Caco-2 (cell line): ENCODE measurements at regions not wholly inside any gene's neighbourhood (a gene's known extent, or its start where the extent isn't known, plus 50 kb on each side); places are given as distances from the start of the nearest gene placed in this dataset.

Experiments used
- BruUV-seq: library from RNA; stranded (reverse); fragments of 400-500 nt; replicated peaks from 2 replicates; lab custom pipeline; 2021; lab: Mats Ljungman, UMichigan
- CTCF ChIA-PET: fragments of 300-600 bp; sonication (Branson Sonifier 250); formaldehyde crosslinking; loops from one replicate; lab custom pipeline; 2022; ENCODE audit warnings: antibody characterized with exemption; lab: Charles Lee
- POLR2A ChIA-PET: fragments of 300-600 bp; sonication (Branson Sonifier 250); formaldehyde crosslinking; loops from one replicate; lab custom pipeline; 2022; ENCODE audit warnings: antibody characterized with exemption; lab: Charles Lee
- DNase-seq, 2 experiments: peaks; one replicate each; pipeline versions ENCODE4 v3.0.0 to v3.0.0-alpha.2; 2020 to 2022
- H3K27me3 ChIP-seq: replicated peaks from 2 replicates; pipeline ENCODE4 v1.6.0; 2011; ENCODE audit warnings: low read length; ENCODE audit not compliant: control insufficient read depth, insufficient read depth
- H3K36me3 ChIP-seq: 2 replicates; pipeline ENCODE4 v1.5.1; 2011; ENCODE audit warnings: low read length; ENCODE audit not compliant: control insufficient read depth, insufficient read depth
- H3K4me1 ChIP-seq: fragments of 250-450 bp; sonication (Bioruptor Pico); 2 replicates; pipeline ENCODE4 v1.5.1; 2020; ENCODE audit warnings: mild to moderate bottlenecking
- H3K4me3 ChIP-seq: 2 replicates; pipeline ENCODE4 v1.5.1; 2011; ENCODE audit warnings: low read depth, mild to moderate bottlenecking, control low read depth, low read length
- H3K9me3 ChIP-seq: fragments of 250-450 bp; sonication (Bioruptor Pico); 2 replicates; pipeline ENCODE4 v1.5.1; 2020; ENCODE audit warnings: mild to moderate bottlenecking, moderate library complexity
- H3K27ac Mint-ChIP-seq: one replicate; pipeline ENCODE4 v1.8.0; 2022; ENCODE audit warnings: mixed read lengths; ENCODE audit not compliant: unreplicated experiment
- H3K27me3 Mint-ChIP-seq: one replicate; pipeline ENCODE4 v1.8.0; 2022; ENCODE audit warnings: mixed read lengths; ENCODE audit not compliant: insufficient read depth, unreplicated experiment
- H3K36me3 Mint-ChIP-seq: one replicate; pipeline ENCODE4 v1.8.0; 2022; ENCODE audit warnings: mild to moderate bottlenecking, mixed read lengths; ENCODE audit not compliant: insufficient read depth, unreplicated experiment
- H3K4me1 Mint-ChIP-seq: one replicate; pipeline ENCODE4 v1.8.0; 2022; ENCODE audit warnings: low read depth, mixed read lengths; ENCODE audit not compliant: unreplicated experiment
- H3K4me3 Mint-ChIP-seq: one replicate; pipeline ENCODE4 v1.8.0; 2022; ENCODE audit warnings: mild to moderate bottlenecking, moderate library complexity, mixed read lengths; ENCODE audit not compliant: unreplicated experiment
- H3K9me3 Mint-ChIP-seq: one replicate; pipeline ENCODE4 v1.8.0; 2022; ENCODE audit warnings: mixed read lengths; ENCODE audit not compliant: unreplicated experiment
- intact Hi-C: fragments of 100-400 bp; cut with micrococcal nuclease; formaldehyde crosslinking; loops from one replicate; pipeline ENCODE4 v1.10.0; 2022; ENCODE audit not compliant: unreplicated experiment
- TF ChIP-seq, protein P1 (sequence below), 2 experiments: fragments of 200-600 bp in 1 of 2; IDR thresholded peaks; 1 replicate in 1 of 2; 2 replicates in 1 of 2; pipeline versions ENCODE4 v1.5.1 to v1.8.0; 2011 to 2022; ENCODE audit warnings: antibody characterized with exemption in 1 of 2, control low read depth in 1 of 2, inconsistent platforms in 1 of 2, low read depth in 1 of 2, low read length in 1 of 2, mild to moderate bottlenecking in 1 of 2, moderate library complexity in 1 of 2; ENCODE audit not compliant: insufficient read depth in 1 of 2, severe bottlenecking in 1 of 2, unreplicated experiment in 1 of 2

DNA sequence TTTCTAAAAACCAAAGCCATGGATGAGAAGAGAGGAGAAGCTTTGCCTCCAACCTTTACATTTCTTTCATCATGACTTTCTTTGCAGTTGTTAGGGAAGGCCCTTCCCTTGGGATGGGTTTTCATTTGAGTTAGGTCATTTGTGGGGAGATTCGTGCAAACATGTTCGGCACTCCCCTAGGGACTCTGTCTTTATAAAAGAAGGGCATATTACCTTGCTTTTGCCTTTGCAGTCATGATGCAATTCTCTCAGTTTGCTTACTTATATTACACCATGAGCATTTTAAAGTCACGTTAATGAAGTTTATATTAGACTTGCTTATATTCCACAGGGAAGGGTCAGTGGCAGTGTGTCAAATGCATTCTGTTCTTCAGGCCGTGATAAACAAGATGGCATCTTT is 289.3 kb upstream of the WWC1 start:
- DNase-seq = no peak
- Mint-ChIP-seq H3K4me1 (peaks cover 6% of the 10 kb centered on the region), H3K4me3 (no peak overlapping the region), H3K36me3 (no peaks in the 10 kb centered on the region), H3K27ac (no peak overlapping the region), H3K27me3 (peaks cover 18% of the 10 kb centered on the region), H3K9me3 (no peaks in the 10 kb centered on the region)
- H3K4me1 ChIP-seq = no peaks in the 10 kb centered on the region
- POLR2A ChIA-PET = no interaction called here
- no TSS peak for BruUV-seq
- H3K4me3 ChIP-seq = no peak overlapping the region
- TF ChIP-seq, protein P1, sequence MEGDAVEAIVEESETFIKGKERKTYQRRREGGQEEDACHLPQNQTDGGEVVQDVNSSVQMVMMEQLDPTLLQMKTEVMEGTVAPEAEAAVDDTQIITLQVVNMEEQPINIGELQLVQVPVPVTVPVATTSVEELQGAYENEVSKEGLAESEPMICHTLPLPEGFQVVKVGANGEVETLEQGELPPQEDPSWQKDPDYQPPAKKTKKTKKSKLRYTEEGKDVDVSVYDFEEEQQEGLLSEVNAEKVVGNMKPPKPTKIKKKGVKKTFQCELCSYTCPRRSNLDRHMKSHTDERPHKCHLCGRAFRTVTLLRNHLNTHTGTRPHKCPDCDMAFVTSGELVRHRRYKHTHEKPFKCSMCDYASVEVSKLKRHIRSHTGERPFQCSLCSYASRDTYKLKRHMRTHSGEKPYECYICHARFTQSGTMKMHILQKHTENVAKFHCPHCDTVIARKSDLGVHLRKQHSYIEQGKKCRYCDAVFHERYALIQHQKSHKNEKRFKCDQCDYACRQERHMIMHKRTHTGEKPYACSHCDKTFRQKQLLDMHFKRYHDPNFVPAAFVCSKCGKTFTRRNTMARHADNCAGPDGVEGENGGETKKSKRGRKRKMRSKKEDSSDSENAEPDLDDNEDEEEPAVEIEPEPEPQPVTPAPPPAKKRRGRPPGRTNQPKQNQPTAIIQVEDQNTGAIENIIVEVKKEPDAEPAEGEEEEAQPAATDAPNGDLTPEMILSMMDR (IDR thresholded peaks at IDR 0.05; ENCODE audit: insufficient read depth in 1 of 2, low read depth in 1 of 2, low read length in 1 of 2, severe bottlenecking in 1 of 2, unreplicated experiment in 1 of 2) = no peak
- CTCF ChIA-PET = no interaction called here
- H3K27me3 ChIP-seq = no peaks in the 10 kb centered on the region; the same call in 1 of the 2 replicates
- intact Hi-C loops = no loop called here
- H3K36me3 ChIP-seq = no peaks in the 10 kb centered on the region
- H3K9me3 ChIP-seq = no peaks in the 10 kb centered on the region

- no peak overlapping the region for H3K4me3 Mint-ChIP-seq
- CTCF ChIA-PET = no interaction called here
- DNase-seq = no peak
- no TSS peak for BruUV-seq
- no peak overlapping the region for H3K4me3 ChIP-seq
- H3K27me3 ChIP-seq = no peaks in the 10 kb centered on the region
- POLR2A ChIA-PET = no interaction called here
- no peaks in the 10 kb centered on the region for H3K9me3 ChIP-seq
- intact Hi-C loops = no loop called here
- no peaks in the 10 kb centered on the region for H3K9me3 Mint-ChIP-seq
- H3K4me1 Mint-ChIP-seq = no peaks in the 10 kb centered on the region
- TF ChIP-seq, protein P1 (IDR thresholded peaks at IDR 0.05; ENCODE audit: insufficient read depth in 1 of 2, low read depth in 1 of 2, low read length in 1 of 2, severe bottlenecking in 1 of 2, unreplicated experiment in 1 of 2) = no peak
- no peaks in the 10 kb centered on the region for H3K36me3 Mint-ChIP-seq
- peaks cover 25% of the 10 kb centered on the region for H3K27me3 Mint-ChIP-seq
- H3K36me3 ChIP-seq = no peaks in the 10 kb centered on the region
- H3K27ac Mint-ChIP-seq = no peak overlapping the region
- no peaks in the 10 kb centered on the region for H3K4me1 ChIP-seq
Measured at GRCh38 chr5:168005093-168005492, 286.4 kb upstream of the WWC1 start.

- H3K36me3 Mint-ChIP-seq = no peaks in the 10 kb centered on the region
- intact Hi-C loops = no loop called here
- ChIA-PET CTCF (no interaction called here), POLR2A (no interaction called here)
- Histone ChIP-seq H3K9me3 (no peaks in the 10 kb centered on the region), H3K4me3 (no peak overlapping the region), H3K4me1 (no peaks in the 10 kb centered on the region), H3K27me3 (no peaks in the 10 kb centered on the region), H3K36me3 (no peaks in the 10 kb centered on the region)
- H3K9me3 Mint-ChIP-seq = no peaks in the 10 kb centered on the region
- H3K27me3 Mint-ChIP-seq = peaks cover 25% of the 10 kb centered on the region
- no peak overlapping the region for H3K4me3 Mint-ChIP-seq
- H3K4me1 Mint-ChIP-seq = no peaks in the 10 kb centered on the region
- no TSS peak for BruUV-seq
- H3K27ac Mint-ChIP-seq = no peak overlapping the region
- TF ChIP-seq, protein P1 (IDR thresholded peaks at IDR 0.05; ENCODE audit: insufficient read depth in 1 of 2, low read depth in 1 of 2, low read length in 1 of 2, severe bottlenecking in 1 of 2, unreplicated experiment in 1 of 2) = no peak
- no peak for DNase-seq
Measured at GRCh38 chr5:168005936-168006335, 285.5 kb upstream of the WWC1 start.
